WTC11 (cell line): ENCODE measurements at regions not wholly inside any gene's neighbourhood (a gene's known extent, or its start where the extent isn't known, plus 50 kb on each side); places are given as distances from the start of the nearest gene placed in this dataset.

Experiments used
- ATAC-seq: fragments of 200-7000 bp; cut with Tn5 transposase; 2 replicates; pipeline ENCODE4 v1.10.0; 2021; ENCODE audit warnings: mild to moderate bottlenecking, moderate library complexity
- CTCF ChIA-PET: fragments of 300-600 bp; sonication (Branson Sonifier 250); formaldehyde crosslinking; loops from one replicate; lab custom pipeline; 2021; ENCODE audit warnings: antibody characterized with exemption; lab: Charles Lee
- POLR2A ChIA-PET: fragments of 350-600 bp; sonication (Branson Sonifier 250); formaldehyde crosslinking; loops from one replicate; lab custom pipeline; 2021; ENCODE audit warnings: antibody characterized with exemption; lab: Charles Lee
- DNase-seq: peaks from one replicate; pipeline ENCODE4 v3.0.0; 2021; ENCODE audit warnings: low spot score
- H3K27ac Mint-ChIP-seq: 2 replicates; pipeline ENCODE4 v1.8.0; 2021; ENCODE audit warnings: mixed read lengths
- H3K27me3 Mint-ChIP-seq: 2 replicates; pipeline ENCODE4 v1.8.0; 2021; ENCODE audit warnings: low read depth, mild to moderate bottlenecking, moderate library complexity, mixed read lengths
- H3K36me3 Mint-ChIP-seq: 2 replicates; pipeline ENCODE4 v1.8.0; 2021; ENCODE audit warnings: mixed read lengths
- H3K4me1 Mint-ChIP-seq: 2 replicates; pipeline ENCODE4 v1.8.0; 2022; ENCODE audit warnings: mixed read lengths
- H3K4me3 Mint-ChIP-seq: 2 replicates; pipeline ENCODE4 v1.8.0; 2021; ENCODE audit warnings: mild to moderate bottlenecking, moderate library complexity, mixed read lengths
- H3K9me3 Mint-ChIP-seq: 2 replicates; pipeline ENCODE4 v1.8.0; 2021; ENCODE audit warnings: mixed read lengths
- CREB1 ChIP-seq: sonication (generic); formaldehyde crosslinking; IDR thresholded peaks from 2 replicates; pipeline ENCODE4 v1.8.0; 2023; ENCODE audit warnings: mild to moderate bottlenecking, missing genetic modification reagents
- ELF4 ChIP-seq: sonication (generic); formaldehyde crosslinking; IDR thresholded peaks from 2 replicates; pipeline ENCODE4 v1.8.1; 2022; ENCODE audit warnings: low read depth, mild to moderate bottlenecking, moderate library complexity, missing genetic modification reagents
- FOXP1 ChIP-seq: sonication (generic); formaldehyde crosslinking; IDR thresholded peaks from 2 replicates; pipeline ENCODE4 v1.8.0; 2022; ENCODE audit warnings: missing genetic modification reagents, mild to moderate bottlenecking, moderate library complexity, borderline replicate concordance
- GRHL2 ChIP-seq: fragments of 250-450 bp; sonication (Bioruptor Pico); IDR thresholded peaks from 2 replicates; pipeline ENCODE4 v1.8.0; 2022; ENCODE audit warnings: mild to moderate bottlenecking, moderate library complexity; ENCODE audit not compliant: insufficient replicate concordance, severe bottlenecking
- NR3C1 ChIP-seq: sonication (generic); formaldehyde crosslinking; conservative IDR thresholded peaks from 2 replicates; pipeline ENCODE4 v1.8.1; 2023; ENCODE audit warnings: low read depth, mild to moderate bottlenecking, missing genetic modification reagents
- TEAD4 ChIP-seq: sonication (generic); formaldehyde crosslinking; IDR thresholded peaks from 2 replicates; pipeline ENCODE4 v1.8.0; 2022; ENCODE audit warnings: mild to moderate bottlenecking, missing genetic modification reagents
- ZNF138 ChIP-seq: sonication (generic); formaldehyde crosslinking; conservative IDR thresholded peaks from 2 replicates; pipeline ENCODE4 v1.8.1; 2022; ENCODE audit warnings: mild to moderate bottlenecking, moderate library complexity, missing genetic modification reagents
- ZNF423 ChIP-seq: fragments of 250-450 bp; sonication (Bioruptor Pico); IDR thresholded peaks from 2 replicates; pipeline ENCODE4 v2.1.2; 2022; ENCODE audit warnings: mild to moderate bottlenecking, moderate library complexity
- TF ChIP-seq, protein P1 (sequence below): fragments of 200-600 bp; IDR thresholded peaks from 2 replicates; pipeline ENCODE4 v1.8.0; 2022; ENCODE audit warnings: antibody characterized with exemption
- TF ChIP-seq, protein P2 (sequence below): sonication (generic); formaldehyde crosslinking; IDR thresholded peaks from 2 replicates; pipeline ENCODE4 v1.8.0; 2023; ENCODE audit warnings: missing genetic modification reagents, mild to moderate bottlenecking, borderline replicate concordance
- TF ChIP-seq, protein P3 (sequence below): sonication (generic); formaldehyde crosslinking; IDR thresholded peaks from 2 replicates; pipeline ENCODE4 v1.8.1; 2022; ENCODE audit warnings: low read depth, missing genetic modification reagents, borderline replicate concordance
- TF ChIP-seq, protein P4 (sequence below): sonication (generic); formaldehyde crosslinking; IDR thresholded peaks from 2 replicates; pipeline ENCODE4 v1.8.1; 2022; ENCODE audit warnings: missing genetic modification reagents, borderline replicate concordance
- TF ChIP-seq, protein P5 (sequence below): sonication (generic); formaldehyde crosslinking; IDR thresholded peaks from 2 replicates; pipeline ENCODE4 v1.8.0; 2023; ENCODE audit warnings: mild to moderate bottlenecking, missing genetic modification reagents

DNA sequence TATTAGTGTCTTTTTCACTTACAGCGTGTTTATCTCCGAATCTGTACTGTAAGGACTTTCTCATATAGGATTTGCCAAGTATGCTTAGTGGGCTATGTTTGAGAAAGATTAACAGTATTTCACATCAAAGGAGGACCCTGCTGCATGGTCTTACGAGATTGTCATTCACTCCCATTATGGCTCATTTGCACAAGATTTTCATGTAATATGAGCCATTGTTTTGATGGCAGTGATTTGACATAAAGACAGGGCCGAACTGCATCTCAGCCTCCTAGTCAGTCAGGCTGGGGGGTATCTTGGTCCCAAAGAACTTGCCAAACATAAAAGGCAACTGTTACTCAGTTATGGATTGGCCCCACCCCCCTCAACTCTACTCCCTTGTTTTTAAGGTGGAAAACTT is 205.9 kb downstream of the ZIC1 start:
- Mint-ChIP-seq H3K9me3 (no peaks in the 10 kb centered on the region), H3K4me1 (peaks cover 23% of the 10 kb centered on the region)
- no peak for ATAC-seq

More for the DNA sequence above, 205.9 kb downstream of the ZIC1 start:
- no peak for TF ChIP-seq NR3C1 (CRISPR knock-in tag)
- TF ChIP-seq FOXP1 (CRISPR knock-in tag), result no peak
- no peak for TF ChIP-seq TEAD4 (CRISPR knock-in tag)
- no peak for TF ChIP-seq ZNF138
- TF ChIP-seq, protein P1, sequence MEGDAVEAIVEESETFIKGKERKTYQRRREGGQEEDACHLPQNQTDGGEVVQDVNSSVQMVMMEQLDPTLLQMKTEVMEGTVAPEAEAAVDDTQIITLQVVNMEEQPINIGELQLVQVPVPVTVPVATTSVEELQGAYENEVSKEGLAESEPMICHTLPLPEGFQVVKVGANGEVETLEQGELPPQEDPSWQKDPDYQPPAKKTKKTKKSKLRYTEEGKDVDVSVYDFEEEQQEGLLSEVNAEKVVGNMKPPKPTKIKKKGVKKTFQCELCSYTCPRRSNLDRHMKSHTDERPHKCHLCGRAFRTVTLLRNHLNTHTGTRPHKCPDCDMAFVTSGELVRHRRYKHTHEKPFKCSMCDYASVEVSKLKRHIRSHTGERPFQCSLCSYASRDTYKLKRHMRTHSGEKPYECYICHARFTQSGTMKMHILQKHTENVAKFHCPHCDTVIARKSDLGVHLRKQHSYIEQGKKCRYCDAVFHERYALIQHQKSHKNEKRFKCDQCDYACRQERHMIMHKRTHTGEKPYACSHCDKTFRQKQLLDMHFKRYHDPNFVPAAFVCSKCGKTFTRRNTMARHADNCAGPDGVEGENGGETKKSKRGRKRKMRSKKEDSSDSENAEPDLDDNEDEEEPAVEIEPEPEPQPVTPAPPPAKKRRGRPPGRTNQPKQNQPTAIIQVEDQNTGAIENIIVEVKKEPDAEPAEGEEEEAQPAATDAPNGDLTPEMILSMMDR, result no peak
- TF ChIP-seq, protein P2, sequence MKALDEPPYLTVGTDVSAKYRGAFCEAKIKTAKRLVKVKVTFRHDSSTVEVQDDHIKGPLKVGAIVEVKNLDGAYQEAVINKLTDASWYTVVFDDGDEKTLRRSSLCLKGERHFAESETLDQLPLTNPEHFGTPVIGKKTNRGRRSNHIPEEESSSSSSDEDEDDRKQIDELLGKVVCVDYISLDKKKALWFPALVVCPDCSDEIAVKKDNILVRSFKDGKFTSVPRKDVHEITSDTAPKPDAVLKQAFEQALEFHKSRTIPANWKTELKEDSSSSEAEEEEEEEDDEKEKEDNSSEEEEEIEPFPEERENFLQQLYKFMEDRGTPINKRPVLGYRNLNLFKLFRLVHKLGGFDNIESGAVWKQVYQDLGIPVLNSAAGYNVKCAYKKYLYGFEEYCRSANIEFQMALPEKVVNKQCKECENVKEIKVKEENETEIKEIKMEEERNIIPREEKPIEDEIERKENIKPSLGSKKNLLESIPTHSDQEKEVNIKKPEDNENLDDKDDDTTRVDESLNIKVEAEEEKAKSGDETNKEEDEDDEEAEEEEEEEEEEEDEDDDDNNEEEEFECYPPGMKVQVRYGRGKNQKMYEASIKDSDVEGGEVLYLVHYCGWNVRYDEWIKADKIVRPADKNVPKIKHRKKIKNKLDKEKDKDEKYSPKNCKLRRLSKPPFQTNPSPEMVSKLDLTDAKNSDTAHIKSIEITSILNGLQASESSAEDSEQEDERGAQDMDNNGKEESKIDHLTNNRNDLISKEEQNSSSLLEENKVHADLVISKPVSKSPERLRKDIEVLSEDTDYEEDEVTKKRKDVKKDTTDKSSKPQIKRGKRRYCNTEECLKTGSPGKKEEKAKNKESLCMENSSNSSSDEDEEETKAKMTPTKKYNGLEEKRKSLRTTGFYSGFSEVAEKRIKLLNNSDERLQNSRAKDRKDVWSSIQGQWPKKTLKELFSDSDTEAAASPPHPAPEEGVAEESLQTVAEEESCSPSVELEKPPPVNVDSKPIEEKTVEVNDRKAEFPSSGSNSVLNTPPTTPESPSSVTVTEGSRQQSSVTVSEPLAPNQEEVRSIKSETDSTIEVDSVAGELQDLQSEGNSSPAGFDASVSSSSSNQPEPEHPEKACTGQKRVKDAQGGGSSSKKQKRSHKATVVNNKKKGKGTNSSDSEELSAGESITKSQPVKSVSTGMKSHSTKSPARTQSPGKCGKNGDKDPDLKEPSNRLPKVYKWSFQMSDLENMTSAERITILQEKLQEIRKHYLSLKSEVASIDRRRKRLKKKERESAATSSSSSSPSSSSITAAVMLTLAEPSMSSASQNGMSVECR (CRISPR knock-in tag), result no peak
- no peak for TF ChIP-seq CREB1 (CRISPR knock-in tag)
- TF ChIP-seq GRHL2 (CRISPR knock-in tag), result no peak
- TF ChIP-seq ZNF423 (CRISPR knock-in tag), result no peak
- TF ChIP-seq, protein P3, sequence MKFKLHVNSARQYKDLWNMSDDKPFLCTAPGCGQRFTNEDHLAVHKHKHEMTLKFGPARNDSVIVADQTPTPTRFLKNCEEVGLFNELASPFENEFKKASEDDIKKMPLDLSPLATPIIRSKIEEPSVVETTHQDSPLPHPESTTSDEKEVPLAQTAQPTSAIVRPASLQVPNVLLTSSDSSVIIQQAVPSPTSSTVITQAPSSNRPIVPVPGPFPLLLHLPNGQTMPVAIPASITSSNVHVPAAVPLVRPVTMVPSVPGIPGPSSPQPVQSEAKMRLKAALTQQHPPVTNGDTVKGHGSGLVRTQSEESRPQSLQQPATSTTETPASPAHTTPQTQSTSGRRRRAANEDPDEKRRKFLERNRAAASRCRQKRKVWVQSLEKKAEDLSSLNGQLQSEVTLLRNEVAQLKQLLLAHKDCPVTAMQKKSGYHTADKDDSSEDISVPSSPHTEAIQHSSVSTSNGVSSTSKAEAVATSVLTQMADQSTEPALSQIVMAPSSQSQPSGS, result no peak
- TF ChIP-seq ELF4, result no peak
- TF ChIP-seq, protein P4, sequence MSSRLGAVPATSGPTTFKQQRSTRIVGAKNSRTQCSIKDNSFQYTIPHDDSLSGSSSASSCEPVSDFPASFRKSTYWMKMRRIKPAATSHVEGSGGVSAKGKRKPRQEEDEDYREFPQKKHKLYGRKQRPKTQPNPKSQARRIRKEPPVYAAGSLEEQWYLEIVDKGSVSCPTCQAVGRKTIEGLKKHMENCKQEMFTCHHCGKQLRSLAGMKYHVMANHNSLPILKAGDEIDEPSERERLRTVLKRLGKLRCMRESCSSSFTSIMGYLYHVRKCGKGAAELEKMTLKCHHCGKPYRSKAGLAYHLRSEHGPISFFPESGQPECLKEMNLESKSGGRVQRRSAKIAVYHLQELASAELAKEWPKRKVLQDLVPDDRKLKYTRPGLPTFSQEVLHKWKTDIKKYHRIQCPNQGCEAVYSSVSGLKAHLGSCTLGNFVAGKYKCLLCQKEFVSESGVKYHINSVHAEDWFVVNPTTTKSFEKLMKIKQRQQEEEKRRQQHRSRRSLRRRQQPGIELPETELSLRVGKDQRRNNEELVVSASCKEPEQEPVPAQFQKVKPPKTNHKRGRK (CRISPR knock-in tag), result no peak
- TF ChIP-seq, protein P5, sequence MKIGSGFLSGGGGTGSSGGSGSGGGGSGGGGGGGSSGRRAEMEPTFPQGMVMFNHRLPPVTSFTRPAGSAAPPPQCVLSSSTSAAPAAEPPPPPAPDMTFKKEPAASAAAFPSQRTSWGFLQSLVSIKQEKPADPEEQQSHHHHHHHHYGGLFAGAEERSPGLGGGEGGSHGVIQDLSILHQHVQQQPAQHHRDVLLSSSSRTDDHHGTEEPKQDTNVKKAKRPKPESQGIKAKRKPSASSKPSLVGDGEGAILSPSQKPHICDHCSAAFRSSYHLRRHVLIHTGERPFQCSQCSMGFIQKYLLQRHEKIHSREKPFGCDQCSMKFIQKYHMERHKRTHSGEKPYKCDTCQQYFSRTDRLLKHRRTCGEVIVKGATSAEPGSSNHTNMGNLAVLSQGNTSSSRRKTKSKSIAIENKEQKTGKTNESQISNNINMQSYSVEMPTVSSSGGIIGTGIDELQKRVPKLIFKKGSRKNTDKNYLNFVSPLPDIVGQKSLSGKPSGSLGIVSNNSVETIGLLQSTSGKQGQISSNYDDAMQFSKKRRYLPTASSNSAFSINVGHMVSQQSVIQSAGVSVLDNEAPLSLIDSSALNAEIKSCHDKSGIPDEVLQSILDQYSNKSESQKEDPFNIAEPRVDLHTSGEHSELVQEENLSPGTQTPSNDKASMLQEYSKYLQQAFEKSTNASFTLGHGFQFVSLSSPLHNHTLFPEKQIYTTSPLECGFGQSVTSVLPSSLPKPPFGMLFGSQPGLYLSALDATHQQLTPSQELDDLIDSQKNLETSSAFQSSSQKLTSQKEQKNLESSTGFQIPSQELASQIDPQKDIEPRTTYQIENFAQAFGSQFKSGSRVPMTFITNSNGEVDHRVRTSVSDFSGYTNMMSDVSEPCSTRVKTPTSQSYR (CRISPR knock-in tag), result no peak
- POLR2A ChIA-PET, result no interaction called here
- no peaks in the 10 kb centered on the region for H3K27me3 Mint-ChIP-seq
- no peaks in the 10 kb centered on the region for H3K36me3 Mint-ChIP-seq
- no peak for DNase-seq
- no peak overlapping the region for H3K4me3 Mint-ChIP-seq
- H3K27ac Mint-ChIP-seq, result no peak overlapping the region
- CTCF ChIA-PET, result no interaction called here
